Caco-2 (cell line): ENCODE measurements at regions not wholly inside any gene's neighbourhood (a gene's known extent, or its start where the extent isn't known, plus 50 kb on each side); places are given as distances from the start of the nearest gene placed in this dataset.

Experiments used
- BruUV-seq: library from RNA; stranded (reverse); fragments of 400-500 nt; replicated peaks from 2 replicates; lab custom pipeline; 2021; lab: Mats Ljungman, UMichigan
- CTCF ChIA-PET: fragments of 300-600 bp; sonication (Branson Sonifier 250); formaldehyde crosslinking; loops from one replicate; lab custom pipeline; 2022; ENCODE audit warnings: antibody characterized with exemption; lab: Charles Lee
- POLR2A ChIA-PET: fragments of 300-600 bp; sonication (Branson Sonifier 250); formaldehyde crosslinking; loops from one replicate; lab custom pipeline; 2022; ENCODE audit warnings: antibody characterized with exemption; lab: Charles Lee
- DNase-seq, 2 experiments: peaks; one replicate each; pipeline versions ENCODE4 v3.0.0 to v3.0.0-alpha.2; 2020 to 2022
- H3K27me3 ChIP-seq: replicated peaks from 2 replicates; pipeline ENCODE4 v1.6.0; 2011; ENCODE audit warnings: low read length; ENCODE audit not compliant: control insufficient read depth, insufficient read depth
- H3K36me3 ChIP-seq: 2 replicates; pipeline ENCODE4 v1.5.1; 2011; ENCODE audit warnings: low read length; ENCODE audit not compliant: control insufficient read depth, insufficient read depth
- H3K4me1 ChIP-seq: fragments of 250-450 bp; sonication (Bioruptor Pico); 2 replicates; pipeline ENCODE4 v1.5.1; 2020; ENCODE audit warnings: mild to moderate bottlenecking
- H3K4me3 ChIP-seq: 2 replicates; pipeline ENCODE4 v1.5.1; 2011; ENCODE audit warnings: low read depth, mild to moderate bottlenecking, control low read depth, low read length
- H3K9me3 ChIP-seq: fragments of 250-450 bp; sonication (Bioruptor Pico); 2 replicates; pipeline ENCODE4 v1.5.1; 2020; ENCODE audit warnings: mild to moderate bottlenecking, moderate library complexity
- H3K27ac Mint-ChIP-seq: one replicate; pipeline ENCODE4 v1.8.0; 2022; ENCODE audit warnings: mixed read lengths; ENCODE audit not compliant: unreplicated experiment
- H3K27me3 Mint-ChIP-seq: one replicate; pipeline ENCODE4 v1.8.0; 2022; ENCODE audit warnings: mixed read lengths; ENCODE audit not compliant: insufficient read depth, unreplicated experiment
- H3K36me3 Mint-ChIP-seq: one replicate; pipeline ENCODE4 v1.8.0; 2022; ENCODE audit warnings: mild to moderate bottlenecking, mixed read lengths; ENCODE audit not compliant: insufficient read depth, unreplicated experiment
- H3K4me1 Mint-ChIP-seq: one replicate; pipeline ENCODE4 v1.8.0; 2022; ENCODE audit warnings: low read depth, mixed read lengths; ENCODE audit not compliant: unreplicated experiment
- H3K4me3 Mint-ChIP-seq: one replicate; pipeline ENCODE4 v1.8.0; 2022; ENCODE audit warnings: mild to moderate bottlenecking, moderate library complexity, mixed read lengths; ENCODE audit not compliant: unreplicated experiment
- H3K9me3 Mint-ChIP-seq: one replicate; pipeline ENCODE4 v1.8.0; 2022; ENCODE audit warnings: mixed read lengths; ENCODE audit not compliant: unreplicated experiment
- intact Hi-C: fragments of 100-400 bp; cut with micrococcal nuclease; formaldehyde crosslinking; loops from one replicate; pipeline ENCODE4 v1.10.0; 2022; ENCODE audit not compliant: unreplicated experiment
- TF ChIP-seq, protein P1 (sequence below), 2 experiments: fragments of 200-600 bp in 1 of 2; IDR thresholded peaks; 1 replicate in 1 of 2; 2 replicates in 1 of 2; pipeline versions ENCODE4 v1.5.1 to v1.8.0; 2011 to 2022; ENCODE audit warnings: antibody characterized with exemption in 1 of 2, control low read depth in 1 of 2, inconsistent platforms in 1 of 2, low read depth in 1 of 2, low read length in 1 of 2, mild to moderate bottlenecking in 1 of 2, moderate library complexity in 1 of 2; ENCODE audit not compliant: insufficient read depth in 1 of 2, severe bottlenecking in 1 of 2, unreplicated experiment in 1 of 2

DNA sequence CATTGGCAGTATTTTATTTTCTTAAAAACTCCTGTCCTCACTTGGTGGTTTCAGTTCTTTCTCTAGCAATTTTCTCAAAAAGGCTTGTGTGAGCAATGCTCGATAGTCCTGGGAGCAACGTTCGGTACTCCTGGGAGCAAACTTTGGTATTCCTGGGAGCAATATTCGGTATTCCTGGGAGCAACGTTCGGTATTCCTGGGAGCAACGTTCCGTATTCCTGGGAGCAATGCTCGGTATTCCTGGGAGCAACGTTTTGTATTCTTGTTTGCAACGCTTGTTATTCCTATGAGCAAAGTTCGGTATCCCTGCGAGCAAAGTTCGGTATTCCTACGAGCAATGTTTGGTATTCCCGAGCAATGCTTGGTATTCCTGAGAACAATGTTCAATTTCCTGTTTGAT lies 362.0 kb upstream of the ADARB2 start:
- H3K9me3 Mint-ChIP-seq: peaks cover 3% of the 10 kb centered on the region
- no peaks in the 10 kb centered on the region for H3K4me1 ChIP-seq
- intact Hi-C loops: no loop called here
- no peaks in the 10 kb centered on the region for H3K36me3 ChIP-seq
- no peak overlapping the region for H3K4me3 Mint-ChIP-seq
- H3K9me3 ChIP-seq: no peaks in the 10 kb centered on the region
- no peak overlapping the region for H3K4me3 ChIP-seq
- TF ChIP-seq, protein P1, sequence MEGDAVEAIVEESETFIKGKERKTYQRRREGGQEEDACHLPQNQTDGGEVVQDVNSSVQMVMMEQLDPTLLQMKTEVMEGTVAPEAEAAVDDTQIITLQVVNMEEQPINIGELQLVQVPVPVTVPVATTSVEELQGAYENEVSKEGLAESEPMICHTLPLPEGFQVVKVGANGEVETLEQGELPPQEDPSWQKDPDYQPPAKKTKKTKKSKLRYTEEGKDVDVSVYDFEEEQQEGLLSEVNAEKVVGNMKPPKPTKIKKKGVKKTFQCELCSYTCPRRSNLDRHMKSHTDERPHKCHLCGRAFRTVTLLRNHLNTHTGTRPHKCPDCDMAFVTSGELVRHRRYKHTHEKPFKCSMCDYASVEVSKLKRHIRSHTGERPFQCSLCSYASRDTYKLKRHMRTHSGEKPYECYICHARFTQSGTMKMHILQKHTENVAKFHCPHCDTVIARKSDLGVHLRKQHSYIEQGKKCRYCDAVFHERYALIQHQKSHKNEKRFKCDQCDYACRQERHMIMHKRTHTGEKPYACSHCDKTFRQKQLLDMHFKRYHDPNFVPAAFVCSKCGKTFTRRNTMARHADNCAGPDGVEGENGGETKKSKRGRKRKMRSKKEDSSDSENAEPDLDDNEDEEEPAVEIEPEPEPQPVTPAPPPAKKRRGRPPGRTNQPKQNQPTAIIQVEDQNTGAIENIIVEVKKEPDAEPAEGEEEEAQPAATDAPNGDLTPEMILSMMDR (IDR thresholded peaks at IDR 0.05; ENCODE audit: insufficient read depth in 1 of 2, low read depth in 1 of 2, low read length in 1 of 2, severe bottlenecking in 1 of 2, unreplicated experiment in 1 of 2): no peak
- no peaks in the 10 kb centered on the region for H3K4me1 Mint-ChIP-seq
- CTCF ChIA-PET: no interaction called here
- H3K27me3 Mint-ChIP-seq: no peaks in the 10 kb centered on the region
- no TSS peak for BruUV-seq
- H3K27ac Mint-ChIP-seq: no peak overlapping the region
- DNase-seq: no peak
- no peaks in the 10 kb centered on the region for H3K36me3 Mint-ChIP-seq
- H3K27me3 ChIP-seq: no peaks in the 10 kb centered on the region
- POLR2A ChIA-PET: no interaction called here

DNA sequence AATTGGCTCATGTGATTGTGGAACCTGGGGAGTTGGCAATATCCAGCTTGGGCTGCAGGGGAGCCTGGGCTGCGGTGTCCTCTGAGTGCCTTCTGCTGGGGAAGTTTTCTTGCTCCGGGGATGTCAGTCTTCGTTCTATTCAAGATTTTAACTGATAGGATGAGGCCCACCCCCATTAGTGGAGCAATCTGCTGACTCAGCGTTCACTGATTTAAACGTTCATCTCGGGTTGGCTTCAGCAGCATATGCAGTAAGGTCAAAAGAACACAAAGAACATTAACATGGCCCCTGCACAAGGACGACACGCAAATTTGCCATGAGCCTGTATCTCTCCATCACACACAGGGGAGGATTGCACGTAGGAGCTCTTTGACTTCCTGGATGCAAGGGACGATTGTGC lies 360.6 kb upstream of the ADARB2 start:
- BruUV-seq: no TSS peak
- POLR2A ChIA-PET: no interaction called here
- H3K4me1 Mint-ChIP-seq: no peaks in the 10 kb centered on the region
- Histone ChIP-seq H3K4me1 (no peaks in the 10 kb centered on the region), H3K36me3 (no peaks in the 10 kb centered on the region), H3K9me3 (no peaks in the 10 kb centered on the region), H3K4me3 (no peak overlapping the region), H3K27me3 (no peaks in the 10 kb centered on the region)
- CTCF ChIA-PET: no interaction called here
- no peaks in the 10 kb centered on the region for H3K27me3 Mint-ChIP-seq
- no peaks in the 10 kb centered on the region for H3K36me3 Mint-ChIP-seq
- H3K4me3 Mint-ChIP-seq: no peak overlapping the region
- TF ChIP-seq, protein P1 (IDR thresholded peaks at IDR 0.05; ENCODE audit: insufficient read depth in 1 of 2, low read depth in 1 of 2, low read length in 1 of 2, severe bottlenecking in 1 of 2, unreplicated experiment in 1 of 2): no peak
- H3K27ac Mint-ChIP-seq: no peak overlapping the region
- H3K9me3 Mint-ChIP-seq: no peaks in the 10 kb centered on the region
- DNase-seq: no peak
- intact Hi-C loops: no loop called here

GRCh38 chr10:2094171-2094570 lies 356.8 kb upstream of the ADARB2 start:
- Mint-ChIP-seq H3K27ac (no peak overlapping the region), H3K27me3 (no peaks in the 10 kb centered on the region), H3K4me3 (no peak overlapping the region), H3K9me3 (peaks cover under 1% of the 10 kb centered on the region), H3K4me1 (peaks cover 7% of the 10 kb centered on the region), H3K36me3 (no peaks in the 10 kb centered on the region)
- no peaks in the 10 kb centered on the region for H3K27me3 ChIP-seq
- CTCF ChIA-PET: no interaction called here
- no peak overlapping the region for H3K4me3 ChIP-seq
- intact Hi-C loops: no loop called here
- POLR2A ChIA-PET: no interaction called here
- no TSS peak for BruUV-seq
- TF ChIP-seq, protein P1 (IDR thresholded peaks at IDR 0.05; ENCODE audit: insufficient read depth in 1 of 2, low read depth in 1 of 2, low read length in 1 of 2, severe bottlenecking in 1 of 2, unreplicated experiment in 1 of 2): no peak
- no peak for DNase-seq
- peaks cover 11% of the 10 kb centered on the region for H3K9me3 ChIP-seq
- no peaks in the 10 kb centered on the region for H3K36me3 ChIP-seq
- H3K4me1 ChIP-seq: peaks cover 3% of the 10 kb centered on the region; the same call in 1 of the 2 replicates
